IMR-90 (cell line): ENCODE measurements at regions not wholly inside any gene's neighbourhood (a gene's known extent, or its start where the extent isn't known, plus 50 kb on each side); places are given as distances from the start of the nearest gene placed in this dataset.

ENCODE experiments used
- ATAC-seq: fragments of 200-7000 bp; cut with Tn5 transposase; 2 replicates; pipeline ENCODE4 v1.9.1; 2020; ENCODE audit warnings: low read depth, mild to moderate bottlenecking, moderate library complexity
- BruUV-seq: library from RNA; stranded (reverse); fragments of 400-500 nt; replicated peaks from 2 replicates; lab custom pipeline; 2021; lab: Mats Ljungman, UMichigan
- CTCF ChIA-PET: fragments of 300-600 bp; formaldehyde crosslinking; extraction: SDS; loops from one replicate; lab custom pipeline; 2021; ENCODE audit warnings: antibody characterized with exemption; lab: Yijun Ruan, JAX
- POLR2A ChIA-PET: fragments of 300-600 bp; sonication (Branson Sonifier 250); formaldehyde crosslinking; loops from one replicate; lab custom pipeline; 2022; ENCODE audit warnings: antibody characterized with exemption; ENCODE audit not compliant: unreplicated experiment; lab: Charles Lee
- DNase-seq: peaks from one replicate; pipeline ENCODE4 v3.0.0; 2013
- H2AFZ ChIP-seq: replicated peaks from 2 replicates; pipeline ENCODE3; 2013; ENCODE audit warnings: low read length, mild to moderate bottlenecking; ENCODE audit not compliant: poor library complexity
- H2AK5ac ChIP-seq: 2 replicates; pipeline ENCODE4 v1.6.1; 2013; ENCODE audit warnings: low read depth, low read length, inconsistent platforms
- H2AK9ac ChIP-seq: replicated peaks from 2 replicates; pipeline ENCODE3; 2013; ENCODE audit warnings: mild to moderate bottlenecking, low read depth, low read length, moderate library complexity; ENCODE audit not compliant: poor library complexity
- H2BK120ac ChIP-seq: 2 replicates; pipeline ENCODE4 v1.6.1; 2013; ENCODE audit warnings: low read depth, low read length, inconsistent platforms
- H2BK15ac ChIP-seq: 3 replicates; pipeline ENCODE4 v1.6.1; 2013; ENCODE audit warnings: low read depth, low read length, inconsistent platforms
- H2BK20ac ChIP-seq: 2 replicates; pipeline ENCODE4 v1.6.1; 2013; ENCODE audit warnings: low read depth, mild to moderate bottlenecking, inconsistent platforms, low read length, moderate library complexity
- H2BK5ac ChIP-seq: 2 replicates; pipeline ENCODE4 v1.6.1; 2013; ENCODE audit warnings: mild to moderate bottlenecking, low read depth, low read length, inconsistent platforms; ENCODE audit not compliant: poor library complexity, severe bottlenecking
- H3K14ac ChIP-seq: replicated peaks from 2 replicates; pipeline ENCODE4 v1.6.1; 2013; ENCODE audit warnings: low read depth, low read length, inconsistent platforms
- H3K18ac ChIP-seq: 2 replicates; pipeline ENCODE4 v1.6.1; 2013; ENCODE audit warnings: low read depth, low read length, control low read depth
- H3K23ac ChIP-seq: 2 replicates; pipeline ENCODE4 v1.6.1; 2013; ENCODE audit warnings: low read depth, low read length, inconsistent platforms
- H3K27ac ChIP-seq: 2 replicates; pipeline ENCODE4 v1.5.1; 2013; ENCODE audit warnings: mild to moderate bottlenecking, control low read depth, low read length; ENCODE audit not compliant: insufficient read depth
- H3K27me3 ChIP-seq: 2 replicates; pipeline ENCODE4 v1.6.1; 2013; ENCODE audit warnings: low read length; ENCODE audit not compliant: control insufficient read depth, insufficient read depth
- H3K36me3 ChIP-seq: 2 replicates; pipeline ENCODE4 v1.6.1; 2013; ENCODE audit warnings: low read length, mixed read lengths; ENCODE audit not compliant: control insufficient read depth, insufficient read depth
- H3K4ac ChIP-seq: 2 replicates; pipeline ENCODE4 v1.6.1; 2013; ENCODE audit warnings: low read depth, low read length, inconsistent platforms
- H3K4me1 ChIP-seq: 2 replicates; pipeline ENCODE4 v1.6.1; 2013; ENCODE audit warnings: low read length, mixed read lengths; ENCODE audit not compliant: control insufficient read depth, insufficient read depth
- H3K4me2 ChIP-seq: 2 replicates; pipeline ENCODE4 v1.6.1; 2013; ENCODE audit warnings: low read depth, mild to moderate bottlenecking, control low read depth, low read length, moderate library complexity
- H3K4me3 ChIP-seq: 2 replicates; pipeline ENCODE4 v1.5.1; 2013; ENCODE audit warnings: low read depth, mild to moderate bottlenecking, control low read depth, low read length, moderate library complexity; ENCODE audit not compliant: insufficient read depth
- H3K56ac ChIP-seq: 2 replicates; pipeline ENCODE4 v1.6.1; 2013; ENCODE audit warnings: low read length, inconsistent platforms; ENCODE audit not compliant: insufficient read depth; ENCODE audit errors: extremely low read depth
- H3K79me1 ChIP-seq, 2 experiments: 2 replicates each; pipeline ENCODE4 v1.6.1; 2013; ENCODE audit warnings: low read length in 2 of 2, inconsistent platforms in 1 of 2, low read depth in 1 of 2
- H3K9ac ChIP-seq: 2 replicates; pipeline ENCODE4 v1.6.1; 2013; ENCODE audit warnings: low read depth, low read length, control low read depth
- H3K9me1 ChIP-seq: 2 replicates; pipeline ENCODE4 v1.6.1; 2013; ENCODE audit warnings: low read length, inconsistent platforms; ENCODE audit not compliant: insufficient read depth
- H3K9me3 ChIP-seq: 2 replicates; pipeline ENCODE4 v1.6.1; 2013; ENCODE audit warnings: low read length; ENCODE audit not compliant: control insufficient read depth, insufficient read depth
- H4K20me1 ChIP-seq: 2 replicates; pipeline ENCODE4 v1.6.1; 2013; ENCODE audit warnings: low read length, inconsistent platforms; ENCODE audit not compliant: insufficient read depth
- H4K5ac ChIP-seq: 2 replicates; pipeline ENCODE4 v1.6.1; 2013; ENCODE audit warnings: mild to moderate bottlenecking, low read depth, low read length, control low read depth
- H4K8ac ChIP-seq, 2 experiments: 2 replicates each; pipeline ENCODE4 v1.6.1; 2013; ENCODE audit warnings: low read depth in 2 of 2, low read length in 2 of 2, control low read depth in 1 of 2, inconsistent platforms in 1 of 2
- H4K91ac ChIP-seq: 2 replicates; pipeline ENCODE4 v1.6.1; 2013; ENCODE audit warnings: low read depth, low read length, inconsistent platforms; ENCODE audit not compliant: insufficient read depth
- BHLHE40 ChIP-seq: fragments of 150-350 bp; IDR thresholded peaks from 2 replicates; pipeline ENCODE4 v1.6.1; 2016; ENCODE audit warnings: mild to moderate bottlenecking, low read depth, low read length
- CHD1 ChIP-seq: IDR thresholded peaks from 2 replicates; pipeline ENCODE4 v1.6.1; 2012; ENCODE audit warnings: low read depth, low read length, improper control_type of control experiment
- MAFK ChIP-seq: IDR thresholded peaks from 2 replicates; pipeline ENCODE4 v1.6.1; 2012; ENCODE audit warnings: low read depth, low read length, improper control_type of control experiment
- MAZ ChIP-seq: IDR thresholded peaks from 2 replicates; pipeline ENCODE4 v1.6.1; 2012; ENCODE audit warnings: low read depth, mild to moderate bottlenecking, low read length, improper control_type of control experiment, moderate library complexity, borderline replicate concordance
- RAD21 ChIP-seq: IDR thresholded peaks from 2 replicates; pipeline ENCODE4 v1.6.1; 2012; ENCODE audit warnings: low read length, improper control_type of control experiment
- RCOR1 ChIP-seq: IDR thresholded peaks from 2 replicates; pipeline ENCODE4 v1.6.1; 2012; ENCODE audit warnings: mild to moderate bottlenecking, low read length, improper control_type of control experiment; ENCODE audit not compliant: insufficient replicate concordance
- SMC3 ChIP-seq: fragments of 150-350 bp; IDR thresholded peaks from 2 replicates; pipeline ENCODE4 v1.6.1; 2016; ENCODE audit warnings: low read depth, mild to moderate bottlenecking, antibody characterized with exemption, low read length, moderate library complexity
- WGBS, 2 experiments: methylation state at CpG; one replicate each; pipeline versions ENCODE4 v1.1.5 to v1.1.7; 2013; ENCODE audit warnings: missing lambda C conversion rate in 2 of 2; ENCODE audit not compliant: insufficient read length in 1 of 2; ENCODE audit errors: extremely low coverage in 2 of 2; 5-methylcytosine and 5-hydroxymethylcytosine counted together
- dilution Hi-C: fragments of 300-500 bp; cut with HindIII; formaldehyde crosslinking; loops from one replicate; pipeline ENCODE4 v1.14.3; 2018; ENCODE audit warnings: low sequenced_read_pairs; ENCODE audit not compliant: unreplicated experiment
- in situ Hi-C: fragments of 300-500 bp; cut with MboI; formaldehyde crosslinking; loops from 3 replicates; pipeline ENCODE4 v1.14.3; 2019; ENCODE audit warnings: low sequenced_read_pairs, inconsistent platforms, mixed read lengths
- intact Hi-C: fragments of 100-400 bp; cut with micrococcal nuclease; formaldehyde crosslinking; loops from 2 replicates; pipeline ENCODE4 v1.10.0; 2022
- TF ChIP-seq, protein P1 (sequence below): fragments of 150-350 bp; IDR thresholded peaks from 2 replicates; pipeline ENCODE4 v1.6.1; 2017; ENCODE audit warnings: mild to moderate bottlenecking, antibody characterized with exemption, low read length, low read depth
- TF ChIP-seq, protein P2 (sequence below): fragments of 150-350 bp; IDR thresholded peaks from 2 replicates; pipeline ENCODE4 v1.6.1; 2016; ENCODE audit warnings: low read depth, mild to moderate bottlenecking, low read length, moderate library complexity, borderline replicate concordance

DNA sequence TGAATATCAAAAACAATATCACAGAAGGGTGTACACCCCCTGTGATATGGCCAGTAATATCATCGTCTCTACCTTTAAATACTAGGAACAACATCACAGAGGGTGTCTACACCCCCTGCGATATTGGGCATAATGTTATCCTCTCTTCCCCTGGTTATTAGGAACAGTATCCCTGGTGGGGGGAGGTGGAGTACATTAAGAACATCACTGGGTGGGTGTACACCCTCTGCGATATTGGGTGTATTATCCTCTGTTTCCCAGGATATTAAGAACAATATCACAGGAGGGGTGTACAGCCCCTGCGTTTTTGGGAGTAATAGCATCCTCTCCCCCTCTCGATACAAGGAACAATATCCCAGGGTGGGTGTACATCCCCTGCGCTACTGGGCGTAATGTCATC, 1932.8 kb downstream of the SUCLG1 start:
- Histone ChIP-seq H2AK9ac (no peak overlapping the region), H3K14ac (no peak overlapping the region), H2AK5ac (no peak overlapping the region), H3K23ac (no peak overlapping the region), H2BK15ac (no peak overlapping the region), H3K56ac (no peak overlapping the region), H4K91ac (no peak overlapping the region), H2BK5ac (no peak overlapping the region), H2BK120ac (no peak overlapping the region), H2BK20ac (no peak overlapping the region), H3K4ac (no peak overlapping the region), H3K4me3 (no peak overlapping the region), H3K27me3 (no peaks in the 10 kb centered on the region), H3K9me3 (no peaks in the 10 kb centered on the region), H3K9me1 (no peaks in the 10 kb centered on the region), H4K8ac (no peak overlapping the region), H3K18ac (no peak overlapping the region), H4K20me1 (no peaks in the 10 kb centered on the region), H3K9ac (no peak overlapping the region), H3K4me2 (no peak overlapping the region), H2AFZ (no peak overlapping the region), H4K5ac (no peak overlapping the region), H3K4me1 (no peaks in the 10 kb centered on the region), H3K36me3 (no peaks in the 10 kb centered on the region), H3K27ac (no peak overlapping the region), H3K79me1 (no peaks in the 10 kb centered on the region)
- ATAC-seq (no peak), DNase-seq (no peak)
- TF ChIP-seq MAZ, result no peak
- TF ChIP-seq RAD21, result no peak
- TF ChIP-seq, protein P1, sequence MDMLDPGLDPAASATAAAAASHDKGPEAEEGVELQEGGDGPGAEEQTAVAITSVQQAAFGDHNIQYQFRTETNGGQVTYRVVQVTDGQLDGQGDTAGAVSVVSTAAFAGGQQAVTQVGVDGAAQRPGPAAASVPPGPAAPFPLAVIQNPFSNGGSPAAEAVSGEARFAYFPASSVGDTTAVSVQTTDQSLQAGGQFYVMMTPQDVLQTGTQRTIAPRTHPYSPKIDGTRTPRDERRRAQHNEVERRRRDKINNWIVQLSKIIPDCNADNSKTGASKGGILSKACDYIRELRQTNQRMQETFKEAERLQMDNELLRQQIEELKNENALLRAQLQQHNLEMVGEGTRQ, result no peak
- TF ChIP-seq BHLHE40, result no peak
- TF ChIP-seq CHD1, result no peak
- no peak for TF ChIP-seq MAFK
- TF ChIP-seq SMC3, result no peak
- TF ChIP-seq, protein P2, sequence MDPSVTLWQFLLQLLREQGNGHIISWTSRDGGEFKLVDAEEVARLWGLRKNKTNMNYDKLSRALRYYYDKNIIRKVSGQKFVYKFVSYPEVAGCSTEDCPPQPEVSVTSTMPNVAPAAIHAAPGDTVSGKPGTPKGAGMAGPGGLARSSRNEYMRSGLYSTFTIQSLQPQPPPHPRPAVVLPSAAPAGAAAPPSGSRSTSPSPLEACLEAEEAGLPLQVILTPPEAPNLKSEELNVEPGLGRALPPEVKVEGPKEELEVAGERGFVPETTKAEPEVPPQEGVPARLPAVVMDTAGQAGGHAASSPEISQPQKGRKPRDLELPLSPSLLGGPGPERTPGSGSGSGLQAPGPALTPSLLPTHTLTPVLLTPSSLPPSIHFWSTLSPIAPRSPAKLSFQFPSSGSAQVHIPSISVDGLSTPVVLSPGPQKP, result no peak
- no peak for TF ChIP-seq RCOR1
- ChIA-PET CTCF (no interaction called here), POLR2A (no interaction called here)
- WGBS, 2 experiments, result no CpG with 5 or more reads among the region's 7 CpGs
- BruUV-seq, result no TSS peak
- intact Hi-C loops, result no loop called here
- dilution Hi-C loops, result no loop called here
- in situ Hi-C loops, result no loop called here
